Activated T-helper 1 cell treated with anti-CD3 and anti-CD28 coated beads, Interleukin-12 subunit alpha, Interleukin-12 subunit beta, Interleukin-2, Interleukin-4 antibody, amounts not matched to agents 30 ng/mL and 10 ng/mL and 1 ng/mL, durations not matched to agents 14 hours and 24 hours and 36 hours (primary cell): ENCODE measurements at regions not wholly inside any gene's neighbourhood (a gene's known extent, or its start where the extent isn't known, plus 50 kb on each side); places are given as distances from the start of the nearest gene placed in this dataset.

Experiments
- DNase-seq: peaks from one replicate; pipeline ENCODE4 v3.0.0; 2021; ENCODE audit warnings: low spot score
- H3K27ac Mint-ChIP-seq: one replicate; pipeline ENCODE4 v1.8.0; 2021; ENCODE audit warnings: mild to moderate bottlenecking, mixed read lengths
- H3K27me3 Mint-ChIP-seq: one replicate; pipeline ENCODE4 v1.8.0; 2022; ENCODE audit warnings: mild to moderate bottlenecking, moderate library complexity, mixed read lengths; ENCODE audit not compliant: insufficient read depth
- H3K36me3 Mint-ChIP-seq: one replicate; pipeline ENCODE4 v1.8.0; 2021; ENCODE audit warnings: low read depth, mixed read lengths
- H3K4me1 Mint-ChIP-seq: one replicate; pipeline ENCODE4 v1.8.0; 2021; ENCODE audit warnings: low read depth, mixed read lengths
- H3K4me3 Mint-ChIP-seq: one replicate; pipeline ENCODE4 v1.8.0; 2021; ENCODE audit warnings: mild to moderate bottlenecking, moderate library complexity, mixed read lengths
- H3K9me3 Mint-ChIP-seq: one replicate; pipeline ENCODE4 v1.8.0; 2021; ENCODE audit warnings: mixed read lengths
- intact Hi-C: fragments of 100-400 bp; cut with micrococcal nuclease; formaldehyde crosslinking; loops from one replicate; pipeline ENCODE4 v1.15.1; 2024

DNA sequence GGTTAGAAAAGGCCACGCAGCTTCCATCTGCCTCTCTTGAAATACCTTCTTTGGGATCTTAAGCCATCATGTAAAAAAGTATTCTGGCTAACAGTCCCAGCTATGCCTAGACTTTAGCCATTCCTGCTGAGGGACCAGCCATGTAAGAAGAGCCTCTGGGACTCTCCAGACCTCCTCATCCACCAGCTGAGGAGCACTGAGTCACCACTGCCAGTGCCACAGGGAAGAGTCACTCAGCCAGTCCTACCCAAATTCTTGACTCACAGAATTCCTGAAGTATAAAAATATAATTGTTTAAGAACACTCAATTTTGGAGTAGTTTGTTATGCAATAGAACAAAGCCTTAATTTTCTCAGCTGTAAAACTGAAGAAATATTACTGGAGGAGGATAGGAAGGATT, 436.7 kb downstream of the ZEB2 start:
- peaks cover 7% of the 10 kb centered on the region for H3K9me3 Mint-ChIP-seq
- H3K4me3 Mint-ChIP-seq: no peak overlapping the region
- DNase-seq: no peak
- no peaks in the 10 kb centered on the region for H3K27me3 Mint-ChIP-seq
- intact Hi-C loops: no loop called here
- H3K4me1 Mint-ChIP-seq: peaks cover 11% of the 10 kb centered on the region
- H3K36me3 Mint-ChIP-seq: peaks cover 4% of the 10 kb centered on the region
- no peak overlapping the region for H3K27ac Mint-ChIP-seq

DNA sequence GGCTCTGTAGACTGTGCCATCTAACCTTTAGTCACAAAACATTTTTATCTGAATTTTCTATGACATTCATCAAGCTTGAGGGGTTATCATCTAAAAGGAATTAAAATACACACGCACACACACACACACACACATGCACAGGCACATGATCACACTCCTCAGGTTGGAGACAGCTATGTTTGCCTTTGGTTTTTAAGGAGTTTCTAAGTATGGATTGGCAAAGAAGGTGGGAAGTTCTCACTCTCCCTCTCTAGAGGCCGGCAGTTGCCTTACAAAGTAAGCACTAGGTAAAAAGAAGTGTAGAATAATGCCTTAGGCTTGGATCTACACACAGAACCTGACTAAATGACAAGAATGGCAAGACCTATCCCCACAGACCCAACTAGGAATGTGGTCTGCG, 437.1 kb downstream of the ZEB2 start:
- Mint-ChIP-seq H3K9me3 (peaks cover 7% of the 10 kb centered on the region), H3K27ac (no peak overlapping the region), H3K4me3 (no peak overlapping the region), H3K27me3 (no peaks in the 10 kb centered on the region), H3K36me3 (peaks cover 4% of the 10 kb centered on the region), H3K4me1 (peaks cover 11% of the 10 kb centered on the region)
- intact Hi-C loops: no loop called here
- no peak for DNase-seq

- DNase-seq: no peak
- Mint-ChIP-seq H3K4me1 (peaks cover 8% of the 10 kb centered on the region), H3K36me3 (peaks cover 2% of the 10 kb centered on the region), H3K4me3 (no peak overlapping the region), H3K27me3 (no peaks in the 10 kb centered on the region), H3K9me3 (peaks cover 3% of the 10 kb centered on the region), H3K27ac (no peak overlapping the region)
- intact Hi-C loops: no loop called here
Observed at GRCh38 chr2:144082327-144082726, 437.6 kb downstream of the ZEB2 start.

DNA sequence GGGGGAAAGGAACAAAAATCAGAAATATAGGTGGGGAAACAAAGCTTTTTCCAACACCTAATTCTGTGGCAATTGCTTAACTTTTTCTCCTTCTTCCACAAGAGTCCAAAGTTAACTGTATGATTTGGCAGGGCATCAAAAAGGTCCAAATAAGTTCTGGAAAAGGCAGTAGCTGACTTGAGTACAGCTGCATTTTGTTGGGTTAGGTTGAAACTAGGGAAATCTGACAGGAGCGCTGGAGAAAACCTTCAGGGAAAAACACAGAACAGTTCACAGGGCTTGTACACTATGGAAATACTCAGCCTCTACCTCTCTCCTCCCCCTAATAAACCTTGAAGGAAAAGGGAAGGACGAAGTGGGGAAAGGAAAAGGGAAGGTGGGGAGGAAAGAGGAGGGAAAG, 438.6 kb downstream of the ZEB2 start:
- H3K27ac Mint-ChIP-seq: no peak overlapping the region
- intact Hi-C loops: no loop called here
- H3K9me3 Mint-ChIP-seq: no peaks in the 10 kb centered on the region
- peaks cover 2% of the 10 kb centered on the region for H3K36me3 Mint-ChIP-seq
- no peak for DNase-seq
- H3K27me3 Mint-ChIP-seq: no peaks in the 10 kb centered on the region
- no peak overlapping the region for H3K4me3 Mint-ChIP-seq
- no peaks in the 10 kb centered on the region for H3K4me1 Mint-ChIP-seq

DNA sequence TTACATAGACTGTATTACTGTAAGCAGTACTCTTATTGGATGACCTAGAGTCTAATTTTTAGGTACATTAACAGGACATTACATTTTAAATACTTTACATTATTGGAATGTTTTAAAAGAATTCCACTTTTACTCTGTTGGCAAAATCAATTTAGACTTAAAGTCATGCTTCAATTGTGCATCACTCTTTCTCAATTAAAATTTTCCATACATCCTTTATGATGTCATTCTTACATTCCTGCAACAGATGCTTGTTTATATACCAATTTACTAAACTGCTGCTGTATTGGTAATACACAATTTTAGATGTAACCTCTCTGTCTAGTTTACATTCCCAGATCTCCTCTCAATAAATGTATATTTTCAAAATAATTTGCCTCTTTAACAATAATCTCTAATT, 440.1 kb downstream of the ZEB2 start:
- no peaks in the 10 kb centered on the region for H3K9me3 Mint-ChIP-seq

DNA sequence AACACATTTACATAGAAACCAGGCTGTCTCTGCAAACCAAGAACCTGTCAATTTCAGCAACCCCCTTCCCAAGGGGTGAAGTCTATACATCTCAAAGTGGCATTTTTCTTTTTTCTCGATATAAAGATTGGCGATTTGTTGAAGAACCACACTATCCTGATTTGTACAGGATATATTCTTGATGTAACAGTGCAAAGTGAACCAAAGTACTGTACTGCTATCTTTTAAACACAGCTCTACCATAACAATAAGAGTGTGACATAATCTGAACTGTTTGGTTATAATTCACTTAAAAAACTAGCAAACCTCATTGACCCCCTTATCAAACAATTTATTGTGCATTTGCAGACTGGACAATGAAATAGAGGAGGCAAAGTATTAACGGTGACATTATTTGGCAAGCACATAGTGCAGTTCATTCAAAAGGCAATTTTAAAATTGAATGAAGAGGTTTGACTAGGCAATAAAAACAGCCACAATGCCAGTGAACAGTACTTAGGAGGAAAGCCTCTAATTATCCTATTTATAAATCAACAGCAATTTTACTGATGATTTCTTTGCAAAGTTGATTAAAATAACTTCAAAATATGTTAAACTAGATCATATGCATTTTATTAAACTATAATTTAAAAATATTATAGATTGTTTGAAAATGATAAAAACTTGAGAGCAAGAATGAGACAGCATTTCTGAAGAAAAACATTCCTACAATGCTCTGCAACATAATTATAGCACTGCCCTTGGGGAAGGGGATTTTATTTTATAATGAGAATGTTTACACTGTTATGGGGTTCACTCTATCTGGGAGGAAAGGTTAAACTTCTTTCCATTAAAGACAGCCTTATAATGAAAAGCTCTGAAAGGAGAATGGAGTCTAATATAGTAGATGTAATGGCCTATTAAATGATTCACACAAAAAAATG, 440.9 kb downstream of the ZEB2 start:
- DNase-seq: no peak
- intact Hi-C loops: no loop called here
- H3K36me3 Mint-ChIP-seq: no peaks in the 10 kb centered on the region
- H3K4me3 Mint-ChIP-seq: no peak overlapping the region
- H3K4me1 Mint-ChIP-seq: no peaks in the 10 kb centered on the region
- no peaks in the 10 kb centered on the region for H3K27me3 Mint-ChIP-seq
- H3K27ac Mint-ChIP-seq: no peak overlapping the region
- H3K9me3 Mint-ChIP-seq: no peaks in the 10 kb centered on the region

More for the DNA sequence above, 440.1 kb downstream of the ZEB2 start:
- H3K27ac Mint-ChIP-seq: no peak overlapping the region
- no peak overlapping the region for H3K4me3 Mint-ChIP-seq
- H3K36me3 Mint-ChIP-seq: peaks cover 2% of the 10 kb centered on the region
- no peak for DNase-seq
- intact Hi-C loops: no loop called here
- H3K27me3 Mint-ChIP-seq: no peaks in the 10 kb centered on the region
- H3K4me1 Mint-ChIP-seq: no peaks in the 10 kb centered on the region

DNA sequence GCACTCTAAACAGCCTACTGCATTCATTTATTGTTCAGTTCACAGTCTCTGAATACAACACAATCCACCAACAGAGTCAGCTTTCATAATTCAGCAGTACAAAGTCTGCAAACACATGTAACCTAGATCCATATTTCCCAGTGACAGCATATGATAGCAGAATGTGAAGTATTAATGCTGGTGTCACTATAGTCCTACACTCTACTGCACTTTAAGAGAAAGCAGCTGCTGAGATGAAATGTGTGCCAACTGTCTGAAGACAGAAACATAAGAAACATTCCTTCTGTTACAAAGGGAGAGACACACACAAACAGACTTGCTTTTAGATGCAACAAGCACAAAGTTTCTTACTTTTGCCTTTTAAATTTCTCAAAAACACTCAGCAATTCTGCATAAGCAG, 441.8 kb downstream of the ZEB2 start:
- no peak for DNase-seq
- no peaks in the 10 kb centered on the region for H3K27me3 Mint-ChIP-seq
- no peak overlapping the region for H3K4me3 Mint-ChIP-seq
- no peaks in the 10 kb centered on the region for H3K4me1 Mint-ChIP-seq
- no peaks in the 10 kb centered on the region for H3K9me3 Mint-ChIP-seq
- intact Hi-C loops: no loop called here
- no peaks in the 10 kb centered on the region for H3K36me3 Mint-ChIP-seq
- H3K27ac Mint-ChIP-seq: no peak overlapping the region

DNA sequence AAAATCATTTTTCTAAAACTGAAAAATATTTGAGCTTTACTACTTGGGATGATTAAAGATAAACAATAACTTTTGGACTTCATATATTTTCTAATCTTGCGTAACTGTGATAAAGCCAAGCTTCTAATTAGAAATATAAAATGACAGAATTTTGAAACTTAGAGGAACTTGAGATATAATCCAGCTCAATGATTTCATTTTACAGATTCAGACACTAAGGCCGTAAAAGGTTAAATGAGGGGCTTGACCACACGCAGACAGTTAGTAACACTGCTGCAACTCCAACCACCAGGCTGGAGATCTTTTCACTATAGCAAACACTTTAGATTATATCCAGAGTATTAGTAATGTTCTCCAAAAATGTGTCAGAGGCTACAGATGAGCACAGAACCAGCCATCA, 445.5 kb downstream of the ZEB2 start:
- no peaks in the 10 kb centered on the region for H3K27me3 Mint-ChIP-seq
- H3K4me1 Mint-ChIP-seq: no peaks in the 10 kb centered on the region
- H3K4me3 Mint-ChIP-seq: no peak overlapping the region
- DNase-seq: no peak
- H3K36me3 Mint-ChIP-seq: no peaks in the 10 kb centered on the region
- no peaks in the 10 kb centered on the region for H3K9me3 Mint-ChIP-seq
- intact Hi-C loops: no loop called here
- H3K27ac Mint-ChIP-seq: no peak overlapping the region

GRCh38 chr2:144071461-144071860, 448.5 kb downstream of the ZEB2 start:
- H3K4me3 Mint-ChIP-seq: no peak overlapping the region
- H3K27me3 Mint-ChIP-seq: no peaks in the 10 kb centered on the region
- intact Hi-C loops: no loop called here
- no peaks in the 10 kb centered on the region for H3K4me1 Mint-ChIP-seq
- H3K9me3 Mint-ChIP-seq: no peaks in the 10 kb centered on the region
- no peak overlapping the region for H3K27ac Mint-ChIP-seq
- no peaks in the 10 kb centered on the region for H3K36me3 Mint-ChIP-seq
- DNase-seq: no peak

GRCh38 chr2:144067506-144067905, 452.4 kb downstream of the ZEB2 start:
- Mint-ChIP-seq H3K27ac (no peak overlapping the region), H3K9me3 (no peaks in the 10 kb centered on the region), H3K36me3 (no peaks in the 10 kb centered on the region), H3K4me3 (no peak overlapping the region), H3K27me3 (no peaks in the 10 kb centered on the region), H3K4me1 (no peaks in the 10 kb centered on the region)
- DNase-seq: no peak
- intact Hi-C loops: no loop called here

- Mint-ChIP-seq H3K27ac (no peak overlapping the region), H3K36me3 (no peaks in the 10 kb centered on the region), H3K9me3 (no peaks in the 10 kb centered on the region), H3K27me3 (no peaks in the 10 kb centered on the region), H3K4me1 (no peaks in the 10 kb centered on the region), H3K4me3 (no peak overlapping the region)
- intact Hi-C loops: no loop called here
- no peak for DNase-seq
Observed at GRCh38 chr2:144063602-144064001, 456.3 kb downstream of the ZEB2 start.

GRCh38 chr2:144054911-144055310, 465.0 kb downstream of the ZEB2 start:
- H3K4me3 Mint-ChIP-seq: no peak overlapping the region
- no peaks in the 10 kb centered on the region for H3K36me3 Mint-ChIP-seq
- no peaks in the 10 kb centered on the region for H3K27me3 Mint-ChIP-seq

DNA sequence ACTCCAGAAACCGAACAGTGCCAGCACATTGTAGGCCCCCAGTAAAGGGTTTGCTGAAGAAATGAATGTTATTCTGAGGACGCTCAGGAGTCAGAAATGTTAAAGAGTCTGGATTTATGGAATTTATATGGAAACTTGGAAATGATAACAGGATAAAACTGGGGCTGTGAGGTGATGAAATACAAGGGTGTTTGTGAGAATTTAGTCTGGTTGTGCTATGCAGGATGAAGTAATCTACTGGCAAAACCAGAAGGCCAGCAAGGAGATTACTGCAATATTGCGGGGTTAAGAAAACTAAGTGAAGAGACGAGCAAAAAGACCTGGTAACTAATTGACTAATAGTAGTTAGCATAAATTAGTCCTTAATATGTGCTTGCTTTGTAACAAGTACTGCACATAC, 467.8 kb downstream of the ZEB2 start:
- Mint-ChIP-seq H3K4me3 (no peak overlapping the region), H3K27ac (no peak overlapping the region)
- intact Hi-C loops: no loop called here

More at GRCh38 chr2:144054911-144055310, 465.0 kb downstream of the ZEB2 start:
- Mint-ChIP-seq H3K4me1 (no peaks in the 10 kb centered on the region), H3K27ac (no peak overlapping the region), H3K9me3 (no peaks in the 10 kb centered on the region)
- DNase-seq: no peak
- intact Hi-C loops: no loop called here

GRCh38 chr2:144049137-144049536, 470.8 kb downstream of the ZEB2 start:
- DNase-seq: no peak
- H3K36me3 Mint-ChIP-seq: no peaks in the 10 kb centered on the region
- H3K4me1 Mint-ChIP-seq: no peaks in the 10 kb centered on the region
- no peak overlapping the region for H3K27ac Mint-ChIP-seq
- intact Hi-C loops: no loop called here
- H3K9me3 Mint-ChIP-seq: no peaks in the 10 kb centered on the region
- no peaks in the 10 kb centered on the region for H3K27me3 Mint-ChIP-seq
- H3K4me3 Mint-ChIP-seq: no peak overlapping the region

More for the DNA sequence above, 467.8 kb downstream of the ZEB2 start:
- no peak for DNase-seq
- H3K9me3 Mint-ChIP-seq: no peaks in the 10 kb centered on the region
- H3K4me1 Mint-ChIP-seq: no peaks in the 10 kb centered on the region
- H3K27me3 Mint-ChIP-seq: no peaks in the 10 kb centered on the region
- H3K36me3 Mint-ChIP-seq: no peaks in the 10 kb centered on the region
